ENCODE measurements at regions not wholly inside any gene's neighbourhood (a gene's known extent, or its start where the extent isn't known, plus 50 kb on each side); places are given as distances from the start of the nearest gene placed in this dataset.

DNA sequence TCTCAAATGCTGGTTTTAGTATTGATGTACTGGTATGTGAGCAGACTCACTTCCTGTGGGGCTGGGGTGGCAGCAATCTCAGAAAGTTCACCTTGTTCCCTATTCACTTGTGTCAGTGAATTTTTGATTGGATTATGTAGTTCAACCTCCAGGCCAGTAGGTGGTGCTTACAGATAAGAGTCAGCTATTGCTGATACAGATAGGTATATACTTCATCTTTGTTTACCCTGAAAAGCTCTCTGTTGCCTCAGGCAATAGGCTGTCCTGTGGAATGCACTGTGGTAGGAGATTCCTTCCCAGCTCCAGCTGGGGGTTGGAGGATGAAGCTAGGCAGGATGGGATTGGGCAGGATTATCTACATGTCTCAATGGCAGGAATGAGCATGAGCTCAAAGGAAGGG, 851.2 kb upstream of the EYS start:
- TF ChIP-seq, protein P1, sequence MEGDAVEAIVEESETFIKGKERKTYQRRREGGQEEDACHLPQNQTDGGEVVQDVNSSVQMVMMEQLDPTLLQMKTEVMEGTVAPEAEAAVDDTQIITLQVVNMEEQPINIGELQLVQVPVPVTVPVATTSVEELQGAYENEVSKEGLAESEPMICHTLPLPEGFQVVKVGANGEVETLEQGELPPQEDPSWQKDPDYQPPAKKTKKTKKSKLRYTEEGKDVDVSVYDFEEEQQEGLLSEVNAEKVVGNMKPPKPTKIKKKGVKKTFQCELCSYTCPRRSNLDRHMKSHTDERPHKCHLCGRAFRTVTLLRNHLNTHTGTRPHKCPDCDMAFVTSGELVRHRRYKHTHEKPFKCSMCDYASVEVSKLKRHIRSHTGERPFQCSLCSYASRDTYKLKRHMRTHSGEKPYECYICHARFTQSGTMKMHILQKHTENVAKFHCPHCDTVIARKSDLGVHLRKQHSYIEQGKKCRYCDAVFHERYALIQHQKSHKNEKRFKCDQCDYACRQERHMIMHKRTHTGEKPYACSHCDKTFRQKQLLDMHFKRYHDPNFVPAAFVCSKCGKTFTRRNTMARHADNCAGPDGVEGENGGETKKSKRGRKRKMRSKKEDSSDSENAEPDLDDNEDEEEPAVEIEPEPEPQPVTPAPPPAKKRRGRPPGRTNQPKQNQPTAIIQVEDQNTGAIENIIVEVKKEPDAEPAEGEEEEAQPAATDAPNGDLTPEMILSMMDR (IDR thresholded peaks at IDR 0.05): no peak
- no peak for DNase-seq
- H3K27me3 Mint-ChIP-seq (ENCODE audit: low read depth, poor library complexity): no peaks in the 10 kb centered on the region
- H3K36me3 Mint-ChIP-seq (ENCODE audit: low read depth): no peaks in the 10 kb centered on the region
- H3K9me3 Mint-ChIP-seq: peaks cover 31% of the 10 kb centered on the region
- no peak overlapping the region for H3K27ac Mint-ChIP-seq
- no peak overlapping the region for H3K4me3 Mint-ChIP-seq
- no peaks in the 10 kb centered on the region for H3K4me1 Mint-ChIP-seq

DNA sequence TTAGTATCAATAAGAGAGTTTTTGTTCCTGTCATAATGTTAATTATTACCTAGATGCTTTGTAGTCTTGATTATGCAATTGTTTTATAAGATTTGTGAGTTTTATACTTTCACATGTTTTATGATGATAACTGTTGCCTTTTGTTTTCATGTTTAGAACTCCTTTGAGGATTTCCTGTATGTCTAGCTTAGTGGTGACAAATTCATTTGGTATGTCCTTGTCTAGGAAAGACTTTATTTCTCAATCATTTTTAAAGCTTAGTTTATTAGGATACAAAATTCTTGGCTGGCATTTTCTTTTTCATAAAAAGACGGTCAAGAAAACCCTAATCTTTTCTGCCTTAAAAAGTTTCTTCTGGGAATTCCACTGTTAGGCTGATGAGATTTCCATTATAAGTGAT, 849.9 kb upstream of the EYS start:
- no peaks in the 10 kb centered on the region for H3K27me3 Mint-ChIP-seq (ENCODE audit: low read depth, poor library complexity)
- H3K27ac Mint-ChIP-seq: no peak overlapping the region
- H3K9me3 Mint-ChIP-seq: peaks cover 31% of the 10 kb centered on the region

DNA sequence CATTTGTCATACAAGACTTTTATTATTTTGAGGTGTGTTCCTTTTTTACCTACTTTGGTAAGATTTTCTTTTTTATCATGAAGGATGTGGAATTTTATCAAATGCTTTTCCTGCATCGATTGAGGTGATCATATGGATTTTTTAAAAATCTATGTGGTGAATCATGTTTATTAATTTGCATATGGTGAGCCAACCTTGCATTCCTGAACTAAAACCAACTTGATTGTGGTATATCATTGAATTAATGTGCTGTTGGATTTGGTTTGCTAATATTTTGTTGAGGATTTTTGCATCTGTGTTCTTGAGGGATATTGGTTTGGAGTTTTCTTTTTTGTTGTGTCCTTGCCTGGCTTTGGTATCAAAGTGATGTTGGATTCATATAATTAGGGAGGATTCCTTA, 848.1 kb upstream of the EYS start:
- Mint-ChIP-seq H3K27me3 (ENCODE audit: low read depth, poor library complexity) (no peaks in the 10 kb centered on the region), H3K4me3 (no peak overlapping the region), H3K27ac (no peak overlapping the region), H3K4me1 (no peaks in the 10 kb centered on the region), H3K36me3 (ENCODE audit: low read depth) (no peaks in the 10 kb centered on the region), H3K9me3 (peaks cover 39% of the 10 kb centered on the region)
- DNase-seq: no peak
- TF ChIP-seq, protein P1 (IDR thresholded peaks at IDR 0.05): no peak

More for the DNA sequence above, 849.9 kb upstream of the EYS start:
- TF ChIP-seq, protein P1 (IDR thresholded peaks at IDR 0.05): no peak
- H3K4me3 Mint-ChIP-seq: no peak overlapping the region
- H3K36me3 Mint-ChIP-seq (ENCODE audit: low read depth): no peaks in the 10 kb centered on the region
- no peak for DNase-seq
- H3K4me1 Mint-ChIP-seq: no peaks in the 10 kb centered on the region

DNA sequence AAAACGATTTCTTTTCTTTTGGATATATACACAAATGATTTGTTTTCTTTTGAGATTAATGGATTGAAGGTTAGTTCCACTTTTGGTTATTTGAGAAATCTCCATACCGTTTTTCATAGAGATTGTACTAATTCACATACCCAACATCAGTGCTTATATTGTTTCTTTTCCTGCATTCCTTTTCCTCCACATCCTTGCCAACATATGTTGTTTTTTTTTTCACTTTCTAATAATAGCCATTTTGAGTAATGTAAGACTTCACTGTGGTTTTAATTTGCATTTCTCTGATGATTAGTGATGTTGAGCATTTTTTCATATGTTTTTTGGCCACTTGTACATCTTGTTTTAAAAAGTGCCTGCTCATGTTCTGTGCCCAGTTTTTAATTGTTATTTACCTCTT, 846.4 kb upstream of the EYS start:
- Mint-ChIP-seq H3K9me3 (peaks cover 39% of the 10 kb centered on the region), H3K36me3 (ENCODE audit: low read depth) (no peaks in the 10 kb centered on the region), H3K27me3 (ENCODE audit: low read depth, poor library complexity) (no peaks in the 10 kb centered on the region), H3K4me3 (no peak overlapping the region), H3K4me1 (no peaks in the 10 kb centered on the region), H3K27ac (no peak overlapping the region)
- TF ChIP-seq, protein P1 (IDR thresholded peaks at IDR 0.05): no peak
- no peak for DNase-seq

DNA sequence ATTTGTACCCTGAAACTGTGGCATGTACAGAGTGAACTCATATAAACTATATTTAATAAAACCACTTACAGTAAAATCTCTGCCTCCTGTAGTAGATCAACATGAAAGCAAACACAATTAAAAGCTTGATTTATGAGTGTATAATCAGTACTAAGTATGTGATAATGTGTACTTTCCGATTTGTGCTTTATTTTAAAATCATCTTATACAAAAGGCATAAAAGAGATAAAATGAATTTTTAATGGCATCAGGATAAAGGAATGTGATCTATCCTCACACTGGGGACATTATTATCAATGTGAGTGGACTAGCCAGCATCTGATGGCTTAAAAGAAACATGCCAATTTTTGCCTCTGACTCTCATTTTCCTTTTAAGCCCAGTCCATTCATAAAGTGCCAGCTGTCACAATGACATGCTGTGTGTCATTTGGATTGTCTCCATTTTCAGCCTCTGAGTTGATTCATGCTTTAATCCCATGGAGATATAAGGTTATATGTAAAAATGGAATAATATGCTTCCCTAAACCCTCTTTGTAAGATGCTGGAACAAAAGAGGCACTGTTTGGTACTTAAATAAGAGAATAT, 831.6 kb upstream of the EYS start:
- DNase-seq: no peak
- Mint-ChIP-seq H3K36me3 (ENCODE audit: low read depth) (no peaks in the 10 kb centered on the region), H3K4me3 (no peak overlapping the region), H3K27ac (no peak overlapping the region), H3K9me3 (no peaks in the 10 kb centered on the region), H3K27me3 (ENCODE audit: low read depth, poor library complexity) (no peaks in the 10 kb centered on the region), H3K4me1 (peaks cover 26% of the 10 kb centered on the region)
- TF ChIP-seq, protein P1 (IDR thresholded peaks at IDR 0.05): no peak

DNA sequence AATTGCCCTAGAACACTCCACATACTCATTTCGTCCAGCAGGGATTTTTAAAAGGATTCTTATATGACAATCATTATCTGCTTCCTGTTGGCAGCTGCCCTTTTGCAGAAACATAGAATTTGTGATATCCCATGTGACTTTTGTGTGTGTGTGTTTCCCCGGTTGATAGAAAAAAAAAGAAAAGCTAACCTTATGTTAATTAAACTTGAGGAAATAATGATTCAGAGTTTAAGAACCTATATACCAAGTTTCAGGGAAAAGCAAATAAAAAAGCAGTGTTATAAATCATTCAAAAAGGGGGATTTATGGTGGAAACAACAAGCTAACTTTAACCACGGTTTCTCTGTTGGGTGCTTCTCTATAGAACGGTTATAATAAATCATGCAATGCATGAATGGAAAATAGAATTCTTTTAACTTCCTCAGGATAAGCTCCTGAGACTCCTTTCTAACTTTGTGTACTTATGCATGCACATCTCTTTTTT, 826.9 kb upstream of the EYS start:
- H3K9me3 Mint-ChIP-seq: no peaks in the 10 kb centered on the region
- no peaks in the 10 kb centered on the region for H3K36me3 Mint-ChIP-seq (ENCODE audit: low read depth)
- TF ChIP-seq, protein P1 (IDR thresholded peaks at IDR 0.05): no peak
- DNase-seq: no peak
- H3K27me3 Mint-ChIP-seq (ENCODE audit: low read depth, poor library complexity): no peaks in the 10 kb centered on the region
- peaks cover 34% of the 10 kb centered on the region for H3K4me1 Mint-ChIP-seq
- H3K27ac Mint-ChIP-seq: peak overlapping the region; percentile 49
- no peak overlapping the region for H3K4me3 Mint-ChIP-seq
